GM12891 (cell line): ENCODE measurements at regions not wholly inside any gene's neighbourhood (a gene's known extent, or its start where the extent isn't known, plus 50 kb on each side); places are given as distances from the start of the nearest gene placed in this dataset.

Experiments
- POLR2A ChIP-seq: IDR thresholded peaks from 2 replicates; pipeline ENCODE4 v1.6.1; 2011; ENCODE audit warnings: low read depth, low read length, control low read depth
- POLR2AphosphoS5 ChIP-seq: IDR thresholded peaks from 2 replicates; pipeline ENCODE4 v1.6.1; 2011; ENCODE audit warnings: low read depth, low read length, control low read depth
- TAF1 ChIP-seq: IDR thresholded peaks from 2 replicates; pipeline ENCODE4 v1.6.1; 2011; ENCODE audit warnings: low read depth, low read length, control low read depth

- TF ChIP-seq POLR2A = no peak
- no peak for TF ChIP-seq POLR2AphosphoS5
- no peak for TF ChIP-seq TAF1
Observed at GRCh38 chr9:100927763-100928162, 100.8 kb upstream of the PLPPR1 start.
